HepG2 (cell line): ENCODE measurements at regions not wholly inside any gene's neighbourhood (a gene's known extent, or its start where the extent isn't known, plus 50 kb on each side); places are given as distances from the start of the nearest gene placed in this dataset.

Experiments used
- ATAC-seq: fragments of 200-7000 bp; cut with Tn5 transposase; 3 replicates; pipeline ENCODE4 v1.9.1; 2020; ENCODE audit warnings: mild to moderate bottlenecking, moderate library complexity
- BruUV-seq: library from RNA; stranded (reverse); fragments of 400-500 nt; replicated peaks from 2 replicates; lab custom pipeline; 2021; lab: Mats Ljungman, UMichigan
- CTCF ChIA-PET: fragments of 300-600 bp; formaldehyde crosslinking; extraction: SDS; loops from one replicate; lab custom pipeline; 2021; ENCODE audit warnings: low total read pairs, inconsistent platforms, low intra/inter-chr PET ratio; lab: Yijun Ruan, JAX
- POLR2A ChIA-PET: fragments of 350-600 bp; sonication (Branson Sonifier 250); formaldehyde crosslinking; loops from one replicate; lab custom pipeline; 2020; ENCODE audit warnings: antibody characterized with exemption, inconsistent platforms; lab: Yijun Ruan, JAX
- DNase-seq: peaks from one replicate; pipeline ENCODE4 v3.0.0-alpha.2; 2015; ENCODE audit warnings: low spot score
- FAIRE-seq: peaks from 3 replicates; lab custom pipeline; 2011; peaks lifted over from hg19 to GRCh38; lab: Jason Lieb, UNC
- H2AFZ ChIP-seq: one replicate; pipeline ENCODE4 v1.6.1; 2011; ENCODE audit warnings: low read length, inconsistent platforms
- H3K27ac ChIP-seq: fragments of 300-600 bp; 3 replicates; pipeline ENCODE4 v1.8.0; 2011; ENCODE audit warnings: mixed run types, mild to moderate bottlenecking, mixed read lengths, low read length, inconsistent platforms; ENCODE audit not compliant: insufficient read depth; ENCODE audit errors: extremely low read length
- H3K27me3 ChIP-seq, 2 experiments: fragments of 200-600 bp in 1 of 2; 2 replicates in 1 of 2; 3 replicates in 1 of 2; pipeline versions ENCODE4 v1.6.0 to v1.8.0; 2011; ENCODE audit warnings: low read length in 2 of 2, mild to moderate bottlenecking in 2 of 2, moderate library complexity in 2 of 2, inconsistent platforms in 1 of 2; ENCODE audit not compliant: insufficient read depth in 2 of 2, control insufficient read depth in 1 of 2
- H3K36me3 ChIP-seq, 2 experiments: fragments of 200-600 bp in 1 of 2; replicated peaks in 1 of 2; 2 replicates in 1 of 2; 3 replicates in 1 of 2; pipeline versions ENCODE4 v1.5.1 to v1.8.0; 2011; ENCODE audit warnings: low read length in 2 of 2, inconsistent platforms in 1 of 2; ENCODE audit not compliant: insufficient read depth in 2 of 2, control insufficient read depth in 1 of 2
- H3K4me1 ChIP-seq: 2 replicates; pipeline ENCODE4 v1.5.1; 2012; ENCODE audit warnings: low read length, inconsistent platforms; ENCODE audit not compliant: insufficient read depth
- H3K4me2 ChIP-seq: 2 replicates; pipeline ENCODE4 v1.6.0; 2011; ENCODE audit warnings: low read depth, low read length, inconsistent platforms
- H3K4me3 ChIP-seq, 3 experiments: fragments of 200-600 bp in 1 of 3; sonication (generic), shearing (Covaris generic) in 1 of 3; replicated peaks in 1 of 3; 2 replicates each; pipeline ENCODE4 v1.5.1; 2011 to 2016; ENCODE audit warnings: low read length in 3 of 3, inconsistent platforms in 2 of 3, low read depth in 2 of 3, mild to moderate bottlenecking in 2 of 3, control low read depth in 1 of 3, mixed read lengths in 1 of 3; ENCODE audit not compliant: insufficient read depth in 1 of 3
- H3K79me2 ChIP-seq: one replicate; pipeline ENCODE4 v1.6.1; 2011; ENCODE audit warnings: low read length, inconsistent platforms; ENCODE audit not compliant: insufficient read depth
- H3K9ac ChIP-seq: 2 replicates; pipeline ENCODE4 v1.6.0; 2011; ENCODE audit warnings: mild to moderate bottlenecking, low read depth, low read length, inconsistent platforms; ENCODE audit not compliant: insufficient read depth
- H3K9me3 ChIP-seq: 2 replicates; pipeline ENCODE4 v1.5.1; 2012; ENCODE audit warnings: mild to moderate bottlenecking, low read length
- H4K20me1 ChIP-seq: 2 replicates; pipeline ENCODE4 v1.6.0; 2011; ENCODE audit warnings: inconsistent platforms, mild to moderate bottlenecking, low read length, moderate library complexity; ENCODE audit not compliant: insufficient read depth
- HNRNPLL ChIP-seq: fragments of 200-400 bp; formaldehyde crosslinking; IDR thresholded peaks from 2 replicates; pipeline ENCODE4 v1.6.1; 2017; ENCODE audit warnings: mild to moderate bottlenecking, low read depth, low read length; ENCODE audit not compliant: poor library complexity, severe bottlenecking
- NR3C1 ChIP-seq: sonication (generic); formaldehyde crosslinking; IDR thresholded peaks from 2 replicates; pipeline ENCODE4 v1.4.0; 2020; ENCODE audit warnings: missing genetic modification reagents
- RBFOX2 ChIP-seq: fragments of 200-400 bp; formaldehyde crosslinking; IDR thresholded peaks from 2 replicates; pipeline ENCODE4 v1.6.1; 2017; ENCODE audit warnings: low read depth, mild to moderate bottlenecking, low read length
- ZBTB42 ChIP-seq: sonication (generic); formaldehyde crosslinking; IDR thresholded peaks from 2 replicates; pipeline ENCODE4 v1.5.0; 2020; ENCODE audit warnings: mild to moderate bottlenecking, missing genetic modification reagents
- ZNF562 ChIP-seq: sonication (generic); formaldehyde crosslinking; IDR thresholded peaks from 2 replicates; pipeline ENCODE4 v1.8.0; 2022; ENCODE audit warnings: missing genetic modification reagents, borderline replicate concordance
- WGBS: methylation state at CpG from one replicate; pipeline ENCODE4 v1.1.6; 2017; ENCODE audit warnings: low lambda C conversion rate; 5-methylcytosine and 5-hydroxymethylcytosine counted together
- in situ Hi-C: cut with HindIII; loops from 2 replicates; pipeline ENCODE4 v1.10.0; 2017; ENCODE audit warnings: low pct_unique_long_range_greater_than_20kb; ENCODE audit not compliant: extremely low pct_ligation_motif_present
- intact Hi-C: fragments of 100-400 bp; cut with micrococcal nuclease; formaldehyde crosslinking; loops from one replicate; pipeline ENCODE4 v1.10.0; 2022; ENCODE audit not compliant: unreplicated experiment
- TF ChIP-seq, protein P1 (sequence below): sonication (generic); IDR thresholded peaks from 2 replicates; pipeline ENCODE4 v1.6.1; 2016; ENCODE audit warnings: low read depth, borderline replicate concordance
- TF ChIP-seq, protein P2 (sequence below): sonication (generic); formaldehyde crosslinking; IDR thresholded peaks from 2 replicates; pipeline ENCODE4 v1.4.0; 2020; ENCODE audit warnings: missing genetic modification reagents; ENCODE audit errors: not compliant biosample characterization
- TF ChIP-seq, protein P3 (sequence below): sonication (generic); formaldehyde crosslinking; IDR thresholded peaks from 2 replicates; pipeline ENCODE4 v1.8.1; 2023; ENCODE audit warnings: mild to moderate bottlenecking, missing genetic modification reagents

DNA sequence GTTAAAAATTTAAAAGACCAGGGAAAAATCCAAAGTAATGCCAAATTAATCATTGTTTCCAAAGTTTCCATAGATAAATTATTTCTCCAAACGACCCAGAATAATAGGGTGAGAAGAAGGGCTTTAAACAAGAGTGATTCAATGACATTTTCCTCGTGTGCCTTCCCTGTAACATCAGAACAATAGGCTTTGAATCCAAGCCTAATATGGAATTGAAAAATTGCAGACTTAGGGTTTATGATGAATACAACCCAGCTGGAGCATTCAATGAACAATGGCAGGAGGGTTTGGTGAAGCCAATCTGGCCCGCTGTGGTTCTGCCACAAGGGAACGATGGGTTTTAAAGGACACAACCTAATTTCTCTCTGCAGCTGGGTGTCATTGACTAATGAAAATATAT lies 94.2 kb downstream of the CBLL2 start:
- ChIA-PET POLR2A (no interaction called here), CTCF (no interaction called here)
- ATAC-seq (no peak), DNase-seq (no peak), FAIRE-seq (no peak)
- H3K4me2 ChIP-seq: no peak overlapping the region
- no TSS peak for BruUV-seq
- no peaks in the 10 kb centered on the region for H3K9me3 ChIP-seq
- no peaks in the 10 kb centered on the region for H3K36me3 ChIP-seq
- H4K20me1 ChIP-seq: no peaks in the 10 kb centered on the region
- WGBS: 29% methylated on average over 3 of the region's 4 CpGs
- H3K4me3 ChIP-seq: no peak overlapping the region
- no peak overlapping the region for H2AFZ ChIP-seq
- intact Hi-C loops: no loop called here
- no peaks in the 10 kb centered on the region for H3K79me2 ChIP-seq
- no peak overlapping the region for H3K27ac ChIP-seq
- in situ Hi-C loops: no loop called here
- H3K9ac ChIP-seq: no peak overlapping the region
- no peaks in the 10 kb centered on the region for H3K27me3 ChIP-seq
- no peak for TF ChIP-seq NR3C1 (CRISPR knock-in tag)
- TF ChIP-seq RBFOX2: no peak
- TF ChIP-seq, protein P1, sequence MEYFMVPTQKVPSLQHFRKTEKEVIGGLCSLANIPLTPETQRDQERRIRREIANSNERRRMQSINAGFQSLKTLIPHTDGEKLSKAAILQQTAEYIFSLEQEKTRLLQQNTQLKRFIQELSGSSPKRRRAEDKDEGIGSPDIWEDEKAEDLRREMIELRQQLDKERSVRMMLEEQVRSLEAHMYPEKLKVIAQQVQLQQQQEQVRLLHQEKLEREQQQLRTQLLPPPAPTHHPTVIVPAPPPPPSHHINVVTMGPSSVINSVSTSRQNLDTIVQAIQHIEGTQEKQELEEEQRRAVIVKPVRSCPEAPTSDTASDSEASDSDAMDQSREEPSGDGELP: no peak
- TF ChIP-seq HNRNPLL: no peak
- TF ChIP-seq, protein P2, sequence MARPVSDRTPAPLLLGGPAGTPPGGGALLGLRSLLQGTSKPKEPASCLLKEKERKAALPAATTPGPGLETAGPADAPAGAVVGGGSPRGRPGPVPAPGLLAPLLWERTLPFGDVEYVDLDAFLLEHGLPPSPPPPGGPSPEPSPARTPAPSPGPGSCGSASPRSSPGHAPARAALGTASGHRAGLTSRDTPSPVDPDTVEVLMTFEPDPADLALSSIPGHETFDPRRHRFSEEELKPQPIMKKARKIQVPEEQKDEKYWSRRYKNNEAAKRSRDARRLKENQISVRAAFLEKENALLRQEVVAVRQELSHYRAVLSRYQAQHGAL: no peak
- TF ChIP-seq ZNF562 (CRISPR knock-in tag): no peak
- TF ChIP-seq, protein P3, sequence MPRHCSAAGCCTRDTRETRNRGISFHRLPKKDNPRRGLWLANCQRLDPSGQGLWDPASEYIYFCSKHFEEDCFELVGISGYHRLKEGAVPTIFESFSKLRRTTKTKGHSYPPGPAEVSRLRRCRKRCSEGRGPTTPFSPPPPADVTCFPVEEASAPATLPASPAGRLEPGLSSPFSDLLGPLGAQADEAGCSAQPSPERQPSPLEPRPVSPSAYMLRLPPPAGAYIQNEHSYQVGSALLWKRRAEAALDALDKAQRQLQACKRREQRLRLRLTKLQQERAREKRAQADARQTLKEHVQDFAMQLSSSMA (CRISPR knock-in tag): no peak
- no peak for TF ChIP-seq ZBTB42
- no peaks in the 10 kb centered on the region for H3K4me1 ChIP-seq
